Glutamatergic neuron (in vitro differentiated cells): ENCODE measurements at regions not wholly inside any gene's neighbourhood (a gene's known extent, or its start where the extent isn't known, plus 50 kb on each side); places are given as distances from the start of the nearest gene placed in this dataset.

Experiments
- DNase-seq: peaks from one replicate; pipeline ENCODE4 v3.0.0; 2022
- H3K27ac Mint-ChIP-seq: one replicate; pipeline ENCODE4 v1.8.0; 2020; ENCODE audit warnings: mild to moderate bottlenecking, mixed read lengths, inconsistent platforms; ENCODE audit not compliant: unreplicated experiment
- H3K27me3 Mint-ChIP-seq: one replicate; pipeline ENCODE4 v1.8.0; 2020; ENCODE audit warnings: mild to moderate bottlenecking, moderate library complexity, mixed read lengths, inconsistent platforms; ENCODE audit not compliant: unreplicated experiment
- H3K36me3 Mint-ChIP-seq: one replicate; pipeline ENCODE4 v1.8.0; 2020; ENCODE audit warnings: mild to moderate bottlenecking, mixed read lengths, inconsistent platforms; ENCODE audit not compliant: unreplicated experiment
- H3K4me1 Mint-ChIP-seq: one replicate; pipeline ENCODE4 v1.8.0; 2020; ENCODE audit warnings: mild to moderate bottlenecking, low read depth, mixed read lengths, inconsistent platforms; ENCODE audit not compliant: unreplicated experiment
- H3K4me3 Mint-ChIP-seq: one replicate; pipeline ENCODE4 v1.8.0; 2020; ENCODE audit warnings: mild to moderate bottlenecking, mixed read lengths, inconsistent platforms; ENCODE audit not compliant: unreplicated experiment
- H3K9me3 Mint-ChIP-seq: one replicate; pipeline ENCODE4 v1.8.0; 2020; ENCODE audit warnings: mild to moderate bottlenecking, moderate library complexity, mixed read lengths, inconsistent platforms; ENCODE audit not compliant: unreplicated experiment
- TF ChIP-seq, protein P1 (sequence below): fragments of 200-600 bp; sonication (generic); IDR thresholded peaks from one replicate; pipeline ENCODE4 v1.5.0; 2021; ENCODE audit not compliant: partially characterized antibody, unreplicated experiment

DNA sequence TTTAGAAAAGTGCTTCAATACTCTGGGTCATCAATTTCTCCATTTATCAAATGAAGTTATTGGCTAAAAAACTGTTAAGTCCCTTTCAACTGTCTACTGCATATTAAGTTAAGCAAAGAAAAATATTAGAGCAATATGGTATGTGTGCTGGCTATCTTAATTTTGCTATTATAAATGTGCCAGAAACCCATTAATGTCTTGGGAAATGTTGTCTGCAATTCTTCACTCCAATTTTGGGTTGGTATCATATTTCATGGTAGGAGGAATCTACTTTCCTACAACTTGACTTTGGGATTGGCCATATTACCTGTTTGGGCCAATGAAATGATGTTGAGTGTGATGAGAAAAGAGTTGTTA, 1063.9 kb downstream of the PLA2G4A start:
- Mint-ChIP-seq H3K9me3 (no peaks in the 10 kb centered on the region), H3K27ac (no peak overlapping the region), H3K27me3 (no peaks in the 10 kb centered on the region), H3K4me1 (peaks cover 14% of the 10 kb centered on the region), H3K4me3 (no peak overlapping the region), H3K36me3 (no peaks in the 10 kb centered on the region)
- TF ChIP-seq, protein P1, sequence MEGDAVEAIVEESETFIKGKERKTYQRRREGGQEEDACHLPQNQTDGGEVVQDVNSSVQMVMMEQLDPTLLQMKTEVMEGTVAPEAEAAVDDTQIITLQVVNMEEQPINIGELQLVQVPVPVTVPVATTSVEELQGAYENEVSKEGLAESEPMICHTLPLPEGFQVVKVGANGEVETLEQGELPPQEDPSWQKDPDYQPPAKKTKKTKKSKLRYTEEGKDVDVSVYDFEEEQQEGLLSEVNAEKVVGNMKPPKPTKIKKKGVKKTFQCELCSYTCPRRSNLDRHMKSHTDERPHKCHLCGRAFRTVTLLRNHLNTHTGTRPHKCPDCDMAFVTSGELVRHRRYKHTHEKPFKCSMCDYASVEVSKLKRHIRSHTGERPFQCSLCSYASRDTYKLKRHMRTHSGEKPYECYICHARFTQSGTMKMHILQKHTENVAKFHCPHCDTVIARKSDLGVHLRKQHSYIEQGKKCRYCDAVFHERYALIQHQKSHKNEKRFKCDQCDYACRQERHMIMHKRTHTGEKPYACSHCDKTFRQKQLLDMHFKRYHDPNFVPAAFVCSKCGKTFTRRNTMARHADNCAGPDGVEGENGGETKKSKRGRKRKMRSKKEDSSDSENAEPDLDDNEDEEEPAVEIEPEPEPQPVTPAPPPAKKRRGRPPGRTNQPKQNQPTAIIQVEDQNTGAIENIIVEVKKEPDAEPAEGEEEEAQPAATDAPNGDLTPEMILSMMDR, result no peak
- no peak for DNase-seq

DNA sequence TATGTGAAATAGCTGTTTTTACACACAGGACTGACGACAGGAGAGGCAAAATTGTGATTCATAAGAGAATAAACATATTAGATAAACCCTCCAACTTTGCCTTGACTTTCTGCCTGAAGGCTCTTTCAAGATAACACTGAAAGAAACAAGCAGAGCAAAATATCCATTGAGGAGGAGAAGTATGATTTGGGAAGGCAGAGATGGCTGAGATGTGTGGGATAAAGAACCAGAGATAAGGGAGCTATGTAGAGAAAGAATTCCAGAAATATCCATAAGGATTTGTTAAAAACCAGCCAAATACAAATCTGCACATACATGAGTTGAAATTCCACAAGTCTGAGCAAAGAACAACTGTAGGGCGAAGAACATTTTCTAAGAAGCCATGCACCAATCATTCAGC, 1064.7 kb downstream of the PLA2G4A start:
- no peak for DNase-seq
- Mint-ChIP-seq H3K27ac (no peak overlapping the region), H3K4me1 (peaks cover 14% of the 10 kb centered on the region), H3K4me3 (no peak overlapping the region), H3K36me3 (no peaks in the 10 kb centered on the region), H3K9me3 (no peaks in the 10 kb centered on the region), H3K27me3 (no peaks in the 10 kb centered on the region)
- TF ChIP-seq, protein P1, result no peak

DNA sequence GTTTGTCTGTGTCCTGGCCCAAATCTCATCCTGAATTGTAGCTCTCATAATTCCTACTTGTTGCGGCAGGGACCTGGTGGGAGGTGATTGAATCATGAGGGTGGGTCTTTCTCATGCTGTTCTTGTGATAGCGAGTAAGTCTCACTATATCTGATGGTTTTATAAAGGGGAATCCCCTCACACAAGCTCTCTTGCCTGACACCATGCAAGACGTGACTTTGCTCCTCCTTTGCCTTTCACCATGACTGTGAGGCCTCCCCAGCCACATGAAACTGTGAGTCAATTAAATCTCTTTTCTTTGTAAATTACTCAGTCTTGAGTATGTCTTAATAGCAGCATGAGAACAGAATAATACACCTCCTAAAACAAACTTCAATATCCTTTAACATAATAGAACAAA, 1065.6 kb downstream of the PLA2G4A start:
- TF ChIP-seq, protein P1, result no peak
- no peaks in the 10 kb centered on the region for H3K36me3 Mint-ChIP-seq
- no peaks in the 10 kb centered on the region for H3K9me3 Mint-ChIP-seq
- H3K4me3 Mint-ChIP-seq, result no peak overlapping the region
- H3K27me3 Mint-ChIP-seq, result no peaks in the 10 kb centered on the region
- peaks cover 14% of the 10 kb centered on the region for H3K4me1 Mint-ChIP-seq
- no peak for DNase-seq
- H3K27ac Mint-ChIP-seq, result no peak overlapping the region

DNA sequence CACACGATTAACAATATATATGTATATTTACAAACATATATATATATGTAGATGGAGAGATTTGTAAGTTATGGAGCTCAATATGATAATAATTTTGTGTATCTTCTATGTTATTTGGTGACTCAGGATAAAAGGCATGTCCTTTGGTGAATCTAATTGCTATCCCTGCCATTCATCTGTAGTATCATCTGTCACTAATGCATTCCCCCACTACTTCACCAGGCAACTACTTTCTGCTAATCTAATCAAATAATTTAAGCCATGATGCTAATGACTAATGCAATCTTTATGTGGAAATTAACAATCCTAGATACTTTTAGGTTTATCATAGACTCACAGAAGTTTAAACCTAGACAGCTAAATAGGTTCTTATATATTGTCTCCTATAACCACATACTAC, 1074.5 kb downstream of the PLA2G4A start:
- H3K9me3 Mint-ChIP-seq, result no peaks in the 10 kb centered on the region
- TF ChIP-seq, protein P1, result no peak
- peaks cover 6% of the 10 kb centered on the region for H3K4me1 Mint-ChIP-seq
- no peaks in the 10 kb centered on the region for H3K36me3 Mint-ChIP-seq
- H3K4me3 Mint-ChIP-seq, result no peak overlapping the region
- no peak for DNase-seq
- no peak overlapping the region for H3K27ac Mint-ChIP-seq
- no peaks in the 10 kb centered on the region for H3K27me3 Mint-ChIP-seq

DNA sequence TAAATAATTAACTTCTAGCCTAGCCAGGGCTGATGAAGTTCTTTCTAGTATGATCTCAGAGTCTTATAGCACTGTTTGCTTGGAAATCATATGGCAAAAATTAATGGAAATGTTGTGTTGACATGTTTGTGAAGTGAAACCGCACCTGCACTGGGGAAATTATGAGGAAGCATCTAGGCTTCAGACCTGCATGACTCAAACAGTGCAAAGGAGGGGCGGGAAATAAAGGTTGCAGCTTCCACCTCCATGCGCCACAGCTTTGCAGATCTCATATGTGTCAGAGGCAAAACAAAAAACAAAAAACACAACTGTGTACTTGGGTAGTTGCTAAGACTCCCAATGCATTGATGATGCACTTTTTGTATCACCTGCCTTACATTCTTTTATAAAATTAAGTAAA, 1080.6 kb downstream of the PLA2G4A start:
- DNase-seq, result no peak
- Mint-ChIP-seq H3K9me3 (peaks cover 3% of the 10 kb centered on the region), H3K27me3 (no peaks in the 10 kb centered on the region), H3K27ac (no peak overlapping the region), H3K4me1 (peaks cover 36% of the 10 kb centered on the region), H3K4me3 (no peak overlapping the region), H3K36me3 (no peaks in the 10 kb centered on the region)
- TF ChIP-seq, protein P1, result no peak
